ENCODE measurements at regions not wholly inside any gene's neighbourhood (a gene's known extent, or its start where the extent isn't known, plus 50 kb on each side); places are given as distances from the start of the nearest gene placed in this dataset.

GRCh38 chr6:81396916-81397315, 355.6 kb downstream of the TENT5A start:
- Mint-ChIP-seq H3K27ac (no peak overlapping the region), H3K36me3 (no peaks in the 10 kb centered on the region), H3K9me3 (peaks cover 0 to 21% (median 12%) of the 10 kb centered on the region in 7 donors), H3K4me3 (no peak overlapping the region), H3K27me3 (ENCODE audit: low read depth in 3 of 3) (no peaks in the 10 kb centered on the region), H3K4me1 (no peaks in the 10 kb centered on the region)
- Histone ChIP-seq H3K4me1 (ENCODE audit: control insufficient read depth in 1 of 2, insufficient read depth in 2 of 2, low read length in 2 of 2) (no peaks in the 10 kb centered on the region), H3K9me3 (replicated peaks in 1 of 2; ENCODE audit: control insufficient read depth in 1 of 2, insufficient read depth in 1 of 2, low read length in 2 of 2) (peaks cover 8 to 12% of the 10 kb centered on the region in 2 donors), H3K36me3 (replicated peaks in 1 of 2; ENCODE audit: control insufficient read depth in 1 of 2, insufficient read depth in 2 of 2, low read length in 2 of 2) (no peaks in the 10 kb centered on the region), H2AFZ (ENCODE audit: insufficient read depth, low read depth, low read length, poor library complexity, severe bottlenecking) (no peak overlapping the region), H3K79me2 (ENCODE audit: insufficient read depth, low read length) (no peaks in the 10 kb centered on the region), H3K9ac (ENCODE audit: insufficient read depth, low read length, poor library complexity, severe bottlenecking) (no peak overlapping the region), H3K4me3 (replicated peaks in 1 of 3; ENCODE audit: low read depth in 2 of 3, low read length in 3 of 3) (no peak overlapping the region), H4K20me1 (ENCODE audit: insufficient read depth, low read length) (no peaks in the 10 kb centered on the region), H3K27ac (ENCODE audit: low read depth in 1 of 2, low read length in 2 of 2) (no peak overlapping the region), H3K4me2 (replicated peaks; ENCODE audit: extremely low read depth, low read length, poor library complexity, severe bottlenecking) (no peak overlapping the region), H3K27me3 (ENCODE audit: control insufficient read depth in 2 of 2, insufficient read depth in 2 of 2, low read length in 2 of 2) (no peaks in the 10 kb centered on the region)
- no CpG with 5 or more reads among the region's 2 CpGs for WGBS (ENCODE audit: insufficient coverage)
- TF ChIP-seq CTCF (IDR thresholded peaks at IDR 0.05): no peak
- no peak for DNase-seq
- intact Hi-C loops (cut with micrococcal nuclease): no loop called here

DNA sequence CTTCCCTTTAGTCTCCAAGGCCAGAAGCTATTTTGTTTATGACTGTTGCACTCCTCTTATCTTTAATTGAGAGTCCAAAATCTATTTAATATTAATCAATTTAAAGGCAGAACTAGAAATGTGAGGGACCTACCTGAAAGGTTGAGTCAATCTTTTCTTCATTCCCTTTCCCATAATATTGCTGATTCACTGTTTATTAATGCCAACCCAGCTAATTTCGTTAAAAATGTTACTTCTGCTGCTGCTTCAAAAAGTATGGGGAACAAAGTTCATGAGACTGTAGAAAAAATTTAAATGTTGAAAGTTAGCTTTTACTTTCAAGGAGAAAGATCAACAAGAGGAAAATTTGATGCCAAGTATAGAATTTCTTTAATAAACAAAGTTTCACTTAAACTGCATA, 365.3 kb downstream of the TENT5A start:
- H3K4me1 Mint-ChIP-seq: no peaks in the 10 kb centered on the region
- no peaks in the 10 kb centered on the region for H3K27me3 ChIP-seq (ENCODE audit: control insufficient read depth in 2 of 2, insufficient read depth in 2 of 2, low read length in 2 of 2)
- peaks cover 0 to 2% (median 0%) of the 10 kb centered on the region in 3 donors for H3K27me3 Mint-ChIP-seq (ENCODE audit: low read depth in 3 of 3)
- no peak overlapping the region for H2AFZ ChIP-seq (ENCODE audit: insufficient read depth, low read depth, low read length, poor library complexity, severe bottlenecking)
- no peak overlapping the region for H3K27ac Mint-ChIP-seq
- no peak overlapping the region for H3K4me3 Mint-ChIP-seq
- no peaks in the 10 kb centered on the region for H3K79me2 ChIP-seq (ENCODE audit: insufficient read depth, low read length)
- H3K36me3 ChIP-seq (replicated peaks in 1 of 2; ENCODE audit: control insufficient read depth in 1 of 2, insufficient read depth in 2 of 2, low read length in 2 of 2): no peaks in the 10 kb centered on the region
- no CpG with 5 or more reads among the region's 1 CpG for WGBS (ENCODE audit: insufficient coverage)
- no peak overlapping the region for H3K27ac ChIP-seq (ENCODE audit: low read depth in 1 of 2, low read length in 2 of 2)
- no peak overlapping the region for H3K4me2 ChIP-seq (replicated peaks; ENCODE audit: extremely low read depth, low read length, poor library complexity, severe bottlenecking)
- no peaks in the 10 kb centered on the region for H3K4me1 ChIP-seq (ENCODE audit: control insufficient read depth in 1 of 2, insufficient read depth in 2 of 2, low read length in 2 of 2)
- no peaks in the 10 kb centered on the region for H3K36me3 Mint-ChIP-seq
- peaks cover 0 to 7% (median 6%) of the 10 kb centered on the region in 7 donors for H3K9me3 Mint-ChIP-seq
- no peak overlapping the region for H3K9ac ChIP-seq (ENCODE audit: insufficient read depth, low read length, poor library complexity, severe bottlenecking)
- no peak for TF ChIP-seq CTCF (IDR thresholded peaks at IDR 0.05)
- no peaks in the 10 kb centered on the region for H4K20me1 ChIP-seq (ENCODE audit: insufficient read depth, low read length)
- intact Hi-C loops (cut with micrococcal nuclease): no loop called here
- DNase-seq: no peak
- no peak overlapping the region for H3K4me3 ChIP-seq (replicated peaks in 1 of 3; ENCODE audit: low read depth in 2 of 3, low read length in 3 of 3)
- peaks cover 3 to 9% of the 10 kb centered on the region in 2 donors for H3K9me3 ChIP-seq (replicated peaks in 1 of 2; ENCODE audit: control insufficient read depth in 1 of 2, insufficient read depth in 1 of 2, low read length in 2 of 2)

Measured in CD14-positive monocyte (primary cell).